Gastrocnemius medialis (tissue), 4 donors: ENCODE measurements at regions not wholly inside any gene's neighbourhood (a gene's known extent, or its start where the extent isn't known, plus 50 kb on each side); places are given as distances from the start of the nearest gene placed in this dataset.

Source experiments
- CTCF ChIP-seq, 5 experiments: fragments of 450-650 bp in 3 of 5; fragments of 200-600 bp in 2 of 5; sonication (generic) in 2 of 5; IDR thresholded peaks in 4 of 5; conservative IDR thresholded peaks in 1 of 5; 1 replicate in 4 of 5; 2 replicates in 1 of 5; pipeline ENCODE4 v1.5.1; 2016 to 2019; ENCODE audit warnings: antibody characterized with exemption in 5 of 5, mild to moderate bottlenecking in 3 of 5, moderate library complexity in 3 of 5
- POLR2A ChIP-seq, 2 donors: fragments of 450-650 bp; IDR thresholded peaks; one replicate each; pipeline ENCODE4 v1.6.1; 2017; ENCODE audit warnings: antibody characterized with exemption in 2 of 2, mild to moderate bottlenecking in 2 of 2, moderate library complexity in 2 of 2

- TF ChIP-seq CTCF (IDR thresholded peaks at IDR 0.05 in 4 of 5, conservative IDR thresholded peaks at IDR 0.05 in 1 of 5) (no peak), POLR2A (IDR thresholded peaks at IDR 0.05) (no peak)
These were observed 454.6 kb downstream of the CETN3 start for GRCh38 chr5:89954916-89955315.
